ENCODE measurements at regions not wholly inside any gene's neighbourhood (a gene's known extent, or its start where the extent isn't known, plus 50 kb on each side); places are given as distances from the start of the nearest gene placed in this dataset.

DNA sequence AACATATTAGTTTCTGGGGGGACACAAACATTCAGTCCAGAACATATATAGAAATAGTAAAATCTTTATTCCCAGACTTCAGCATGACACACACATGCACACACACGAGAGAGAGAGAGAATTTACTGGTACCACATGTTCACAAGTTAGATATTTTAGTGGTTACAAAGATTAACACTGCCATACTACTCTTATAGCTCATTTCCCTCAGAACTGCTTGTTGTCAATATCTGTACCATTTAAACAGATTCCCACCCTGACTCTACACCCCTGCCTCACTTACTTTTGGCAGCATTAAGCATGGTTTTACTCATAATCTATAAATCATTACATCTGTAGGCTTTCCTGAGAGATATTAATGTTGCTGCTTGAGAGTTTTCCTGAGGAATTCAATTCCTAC, 524.7 kb upstream of the HTR2A start:
- no peaks in the 10 kb centered on the region for H4K20me1 ChIP-seq (ENCODE audit: insufficient read depth, low read length)
- no peak overlapping the region for H3K4me2 ChIP-seq (replicated peaks; ENCODE audit: extremely low read depth, low read length, poor library complexity, severe bottlenecking)
- no peaks in the 10 kb centered on the region for H3K4me1 ChIP-seq (ENCODE audit: control insufficient read depth in 1 of 2, insufficient read depth in 2 of 2, low read length in 2 of 2)
- H2AFZ ChIP-seq (ENCODE audit: insufficient read depth, low read depth, low read length, poor library complexity, severe bottlenecking), result no peak overlapping the region
- no peak for DNase-seq
- no peak overlapping the region for H3K27ac ChIP-seq (ENCODE audit: low read depth in 1 of 2, low read length in 2 of 2)
- no peaks in the 10 kb centered on the region for H3K27me3 ChIP-seq (ENCODE audit: control insufficient read depth in 2 of 2, insufficient read depth in 2 of 2, low read length in 2 of 2)
- Mint-ChIP-seq H3K4me3 (no peak overlapping the region), H3K9me3 (peaks cover 0 to 7% (median 0%) of the 10 kb centered on the region in 7 donors), H3K36me3 (no peaks in the 10 kb centered on the region), H3K4me1 (no peaks in the 10 kb centered on the region), H3K27ac (no peak overlapping the region), H3K27me3 (ENCODE audit: low read depth in 3 of 3) (no peaks in the 10 kb centered on the region)
- H3K4me3 ChIP-seq (replicated peaks in 1 of 3; ENCODE audit: low read depth in 2 of 3, low read length in 3 of 3), result no peak overlapping the region
- H3K9me3 ChIP-seq (replicated peaks in 1 of 2; ENCODE audit: control insufficient read depth in 1 of 2, insufficient read depth in 1 of 2, low read length in 2 of 2), result no peaks in the 10 kb centered on the region
- no CpG with 5 or more reads among the region's 1 CpG for WGBS (ENCODE audit: insufficient coverage)
- no peak overlapping the region for H3K9ac ChIP-seq (ENCODE audit: insufficient read depth, low read length, poor library complexity, severe bottlenecking)
- H3K36me3 ChIP-seq (replicated peaks in 1 of 2; ENCODE audit: control insufficient read depth in 1 of 2, insufficient read depth in 2 of 2, low read length in 2 of 2), result no peaks in the 10 kb centered on the region
- intact Hi-C loops (cut with micrococcal nuclease), result no loop called here
- TF ChIP-seq, protein P1, sequence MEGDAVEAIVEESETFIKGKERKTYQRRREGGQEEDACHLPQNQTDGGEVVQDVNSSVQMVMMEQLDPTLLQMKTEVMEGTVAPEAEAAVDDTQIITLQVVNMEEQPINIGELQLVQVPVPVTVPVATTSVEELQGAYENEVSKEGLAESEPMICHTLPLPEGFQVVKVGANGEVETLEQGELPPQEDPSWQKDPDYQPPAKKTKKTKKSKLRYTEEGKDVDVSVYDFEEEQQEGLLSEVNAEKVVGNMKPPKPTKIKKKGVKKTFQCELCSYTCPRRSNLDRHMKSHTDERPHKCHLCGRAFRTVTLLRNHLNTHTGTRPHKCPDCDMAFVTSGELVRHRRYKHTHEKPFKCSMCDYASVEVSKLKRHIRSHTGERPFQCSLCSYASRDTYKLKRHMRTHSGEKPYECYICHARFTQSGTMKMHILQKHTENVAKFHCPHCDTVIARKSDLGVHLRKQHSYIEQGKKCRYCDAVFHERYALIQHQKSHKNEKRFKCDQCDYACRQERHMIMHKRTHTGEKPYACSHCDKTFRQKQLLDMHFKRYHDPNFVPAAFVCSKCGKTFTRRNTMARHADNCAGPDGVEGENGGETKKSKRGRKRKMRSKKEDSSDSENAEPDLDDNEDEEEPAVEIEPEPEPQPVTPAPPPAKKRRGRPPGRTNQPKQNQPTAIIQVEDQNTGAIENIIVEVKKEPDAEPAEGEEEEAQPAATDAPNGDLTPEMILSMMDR (IDR thresholded peaks at IDR 0.05), result no peak
- no peaks in the 10 kb centered on the region for H3K79me2 ChIP-seq (ENCODE audit: insufficient read depth, low read length)

DNA sequence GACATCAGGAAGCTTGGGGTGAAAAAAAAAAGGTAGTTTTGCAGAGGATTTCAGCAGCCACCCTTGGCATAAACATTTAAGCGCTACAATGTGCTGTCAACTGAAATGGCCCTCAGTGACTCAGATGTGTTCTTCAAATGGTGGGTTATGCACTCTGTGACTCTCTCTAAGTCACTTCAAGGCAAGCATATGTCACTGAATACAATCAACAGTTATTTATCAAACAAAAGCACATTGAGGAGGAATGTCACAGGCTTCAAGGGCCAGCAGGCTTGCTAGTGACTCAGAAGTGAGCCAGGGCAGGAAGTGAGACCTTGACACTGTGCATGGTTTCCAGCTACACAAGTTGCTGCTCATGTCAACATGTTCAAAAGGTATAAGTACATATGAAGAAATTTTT, 523.7 kb upstream of the HTR2A start:
- no CpG with 5 or more reads among the region's 1 CpG for WGBS (ENCODE audit: insufficient coverage)

More for the DNA sequence above, 523.7 kb upstream of the HTR2A start:
- Histone ChIP-seq H3K79me2 (ENCODE audit: insufficient read depth, low read length) (no peaks in the 10 kb centered on the region), H3K4me3 (replicated peaks in 1 of 3; ENCODE audit: low read depth in 2 of 3, low read length in 3 of 3) (no peak overlapping the region), H3K27ac (ENCODE audit: low read depth in 1 of 2, low read length in 2 of 2) (no peak overlapping the region), H4K20me1 (ENCODE audit: insufficient read depth, low read length) (no peaks in the 10 kb centered on the region), H3K9me3 (replicated peaks in 1 of 2; ENCODE audit: control insufficient read depth in 1 of 2, insufficient read depth in 1 of 2, low read length in 2 of 2) (no peaks in the 10 kb centered on the region), H3K4me2 (replicated peaks; ENCODE audit: extremely low read depth, low read length, poor library complexity, severe bottlenecking) (no peak overlapping the region), H3K36me3 (replicated peaks in 1 of 2; ENCODE audit: control insufficient read depth in 1 of 2, insufficient read depth in 2 of 2, low read length in 2 of 2) (no peaks in the 10 kb centered on the region), H3K9ac (ENCODE audit: insufficient read depth, low read length, poor library complexity, severe bottlenecking) (no peak overlapping the region), H3K4me1 (ENCODE audit: control insufficient read depth in 1 of 2, insufficient read depth in 2 of 2, low read length in 2 of 2) (no peaks in the 10 kb centered on the region), H2AFZ (ENCODE audit: insufficient read depth, low read depth, low read length, poor library complexity, severe bottlenecking) (no peak overlapping the region), H3K27me3 (ENCODE audit: control insufficient read depth in 2 of 2, insufficient read depth in 2 of 2, low read length in 2 of 2) (no peaks in the 10 kb centered on the region)
- TF ChIP-seq, protein P1 (IDR thresholded peaks at IDR 0.05), result no peak
- H3K4me1 Mint-ChIP-seq, result no peaks in the 10 kb centered on the region
- H3K36me3 Mint-ChIP-seq, result no peaks in the 10 kb centered on the region
- intact Hi-C loops (cut with micrococcal nuclease), result no loop called here
- no peaks in the 10 kb centered on the region for H3K27me3 Mint-ChIP-seq (ENCODE audit: low read depth in 3 of 3)
- DNase-seq, result no peak
- H3K4me3 Mint-ChIP-seq, result no peak overlapping the region
- H3K9me3 Mint-ChIP-seq, result peaks cover 0 to 7% (median 2%) of the 10 kb centered on the region in 7 donors
- no peak overlapping the region for H3K27ac Mint-ChIP-seq
